Gastroesophageal sphincter (tissue), 3 donors: ENCODE measurements at regions not wholly inside any gene's neighbourhood (a gene's known extent, or its start where the extent isn't known, plus 50 kb on each side); places are given as distances from the start of the nearest gene placed in this dataset.

ENCODE experiments used
- POLR2A ChIP-seq, 2 donors: fragments of 450-650 bp; IDR thresholded peaks; one replicate each; pipeline ENCODE4 v1.6.1; 2017; ENCODE audit warnings: antibody characterized with exemption in 2 of 2, mild to moderate bottlenecking in 2 of 2, moderate library complexity in 1 of 2
- POLR2AphosphoS5 ChIP-seq: sonication (generic); formaldehyde crosslinking; IDR thresholded peaks from one replicate; pipeline ENCODE4 v1.6.1; 2017; ENCODE audit warnings: antibody characterized with exemption
- TF ChIP-seq, protein P1 (sequence below), 4 experiments: fragments of 200-600 bp in 2 of 4; fragments of 450-650 bp in 2 of 4; sonication (generic) in 1 of 4; IDR thresholded peaks; one replicate each; pipeline ENCODE4 v1.5.1; 2017 to 2019; ENCODE audit warnings: antibody characterized with exemption in 4 of 4, mild to moderate bottlenecking in 2 of 4, moderate library complexity in 2 of 4

DNA sequence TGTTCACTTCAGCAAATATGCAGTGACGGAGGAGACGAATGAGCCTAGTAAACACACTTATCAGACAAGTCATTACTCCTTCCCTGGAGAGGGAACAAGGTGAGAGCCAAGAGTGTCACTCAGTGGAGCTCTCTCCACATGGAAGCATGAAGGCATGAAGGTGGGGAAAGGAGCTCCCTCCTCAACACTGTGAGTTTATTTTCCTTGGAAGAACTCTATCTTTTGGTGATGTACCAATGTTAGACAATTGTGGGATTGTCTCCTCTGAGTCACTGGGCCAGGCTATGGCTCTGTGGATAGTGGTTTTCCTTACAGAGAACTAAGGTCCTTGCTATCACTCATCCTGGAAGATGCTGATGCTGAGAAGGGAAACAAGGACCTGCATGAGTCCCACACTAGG, 200.2 kb downstream of the CPEB2 start:
- TF ChIP-seq, protein P1, sequence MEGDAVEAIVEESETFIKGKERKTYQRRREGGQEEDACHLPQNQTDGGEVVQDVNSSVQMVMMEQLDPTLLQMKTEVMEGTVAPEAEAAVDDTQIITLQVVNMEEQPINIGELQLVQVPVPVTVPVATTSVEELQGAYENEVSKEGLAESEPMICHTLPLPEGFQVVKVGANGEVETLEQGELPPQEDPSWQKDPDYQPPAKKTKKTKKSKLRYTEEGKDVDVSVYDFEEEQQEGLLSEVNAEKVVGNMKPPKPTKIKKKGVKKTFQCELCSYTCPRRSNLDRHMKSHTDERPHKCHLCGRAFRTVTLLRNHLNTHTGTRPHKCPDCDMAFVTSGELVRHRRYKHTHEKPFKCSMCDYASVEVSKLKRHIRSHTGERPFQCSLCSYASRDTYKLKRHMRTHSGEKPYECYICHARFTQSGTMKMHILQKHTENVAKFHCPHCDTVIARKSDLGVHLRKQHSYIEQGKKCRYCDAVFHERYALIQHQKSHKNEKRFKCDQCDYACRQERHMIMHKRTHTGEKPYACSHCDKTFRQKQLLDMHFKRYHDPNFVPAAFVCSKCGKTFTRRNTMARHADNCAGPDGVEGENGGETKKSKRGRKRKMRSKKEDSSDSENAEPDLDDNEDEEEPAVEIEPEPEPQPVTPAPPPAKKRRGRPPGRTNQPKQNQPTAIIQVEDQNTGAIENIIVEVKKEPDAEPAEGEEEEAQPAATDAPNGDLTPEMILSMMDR (IDR thresholded peaks at IDR 0.05), result no peak
- TF ChIP-seq POLR2A (IDR thresholded peaks at IDR 0.05), result no peak
- TF ChIP-seq POLR2AphosphoS5, result no peak
